Lower leg skin (tissue), 4 donors: ENCODE measurements at regions not wholly inside any gene's neighbourhood (a gene's known extent, or its start where the extent isn't known, plus 50 kb on each side); places are given as distances from the start of the nearest gene placed in this dataset.

Experiments
- DNase-seq, 2 donors: peaks; one replicate each; pipeline ENCODE4 v3.0.0-alpha.2; 2019; ENCODE audit warnings: low spot score in 2 of 2
- H3K4me3 ChIP-seq: fragments of 200-600 bp; sonication (generic); 2 replicates; pipeline ENCODE4 v1.5.1; 2017; ENCODE audit warnings: mild to moderate bottlenecking, low read depth; ENCODE audit not compliant: poor library complexity, severe bottlenecking
- POLR2A ChIP-seq, 2 donors: fragments of 450-650 bp; IDR thresholded peaks; one replicate each; pipeline ENCODE4 v1.6.1; 2016 to 2017; ENCODE audit warnings: antibody characterized with exemption in 2 of 2, mild to moderate bottlenecking in 1 of 2, moderate library complexity in 1 of 2
- WGBS, 2 donors: methylation state at CpG; one replicate each; pipeline ENCODE4 v1.1.5; 2018; 5-methylcytosine and 5-hydroxymethylcytosine counted together
- intact Hi-C: fragments of 100-400 bp; cut with DNase I; formaldehyde crosslinking; loops from one replicate; pipeline ENCODE4 v1.15.0; 2023; ENCODE audit warnings: low total_unique reads
- TF ChIP-seq, protein P1 (sequence below), 3 donors: fragments of 450-650 bp; IDR thresholded peaks; one replicate each; pipeline ENCODE4 v1.5.1; 2016; ENCODE audit warnings: antibody characterized with exemption in 3 of 3, mild to moderate bottlenecking in 3 of 3, moderate library complexity in 2 of 3

DNA sequence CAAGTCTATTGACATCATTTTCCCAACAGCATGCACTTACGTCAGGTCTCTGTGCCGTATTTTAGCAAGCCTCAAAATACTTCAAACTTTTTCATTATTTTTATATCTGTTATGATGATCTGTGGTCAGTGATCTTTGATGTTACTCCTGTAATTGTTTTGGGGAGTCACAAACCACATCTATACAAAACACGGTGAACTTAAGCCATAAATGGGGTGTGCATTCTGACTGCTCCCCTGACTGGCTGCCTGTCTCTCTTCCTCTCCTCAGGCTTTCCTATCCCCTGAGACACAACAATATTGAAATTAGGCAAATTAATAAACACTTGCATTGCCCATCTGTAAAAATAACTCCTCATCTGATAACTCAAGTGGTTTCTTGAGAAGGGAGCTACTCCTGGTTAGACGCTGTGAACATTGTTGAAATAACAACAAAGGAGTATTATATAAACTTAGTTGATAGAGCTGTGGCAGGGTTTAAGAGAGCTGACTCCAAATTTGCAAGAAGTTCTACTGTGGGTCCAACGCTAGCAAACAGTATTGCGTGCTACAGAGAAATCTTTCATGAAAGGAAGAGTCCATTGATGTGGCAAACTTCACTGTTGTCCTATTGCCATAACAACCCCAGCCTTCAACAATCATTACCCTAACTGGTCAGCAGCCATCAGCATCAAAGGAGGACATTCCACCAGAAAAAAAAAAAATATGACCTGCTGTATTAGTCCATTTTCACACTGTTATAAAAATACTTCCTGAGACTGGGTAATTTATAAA lies 105.8 kb upstream of the DSCAM start:
- intact Hi-C loops = no loop called here
- no peak for TF ChIP-seq POLR2A (IDR thresholded peaks at IDR 0.05)
- TF ChIP-seq, protein P1, sequence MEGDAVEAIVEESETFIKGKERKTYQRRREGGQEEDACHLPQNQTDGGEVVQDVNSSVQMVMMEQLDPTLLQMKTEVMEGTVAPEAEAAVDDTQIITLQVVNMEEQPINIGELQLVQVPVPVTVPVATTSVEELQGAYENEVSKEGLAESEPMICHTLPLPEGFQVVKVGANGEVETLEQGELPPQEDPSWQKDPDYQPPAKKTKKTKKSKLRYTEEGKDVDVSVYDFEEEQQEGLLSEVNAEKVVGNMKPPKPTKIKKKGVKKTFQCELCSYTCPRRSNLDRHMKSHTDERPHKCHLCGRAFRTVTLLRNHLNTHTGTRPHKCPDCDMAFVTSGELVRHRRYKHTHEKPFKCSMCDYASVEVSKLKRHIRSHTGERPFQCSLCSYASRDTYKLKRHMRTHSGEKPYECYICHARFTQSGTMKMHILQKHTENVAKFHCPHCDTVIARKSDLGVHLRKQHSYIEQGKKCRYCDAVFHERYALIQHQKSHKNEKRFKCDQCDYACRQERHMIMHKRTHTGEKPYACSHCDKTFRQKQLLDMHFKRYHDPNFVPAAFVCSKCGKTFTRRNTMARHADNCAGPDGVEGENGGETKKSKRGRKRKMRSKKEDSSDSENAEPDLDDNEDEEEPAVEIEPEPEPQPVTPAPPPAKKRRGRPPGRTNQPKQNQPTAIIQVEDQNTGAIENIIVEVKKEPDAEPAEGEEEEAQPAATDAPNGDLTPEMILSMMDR (IDR thresholded peaks at IDR 0.05) = no peak
- WGBS, 2 donors = 85 to 86% methylated on average over 6 of the region's 6 CpGs
- H3K4me3 ChIP-seq = no peak overlapping the region
- DNase-seq = no peak

DNA sequence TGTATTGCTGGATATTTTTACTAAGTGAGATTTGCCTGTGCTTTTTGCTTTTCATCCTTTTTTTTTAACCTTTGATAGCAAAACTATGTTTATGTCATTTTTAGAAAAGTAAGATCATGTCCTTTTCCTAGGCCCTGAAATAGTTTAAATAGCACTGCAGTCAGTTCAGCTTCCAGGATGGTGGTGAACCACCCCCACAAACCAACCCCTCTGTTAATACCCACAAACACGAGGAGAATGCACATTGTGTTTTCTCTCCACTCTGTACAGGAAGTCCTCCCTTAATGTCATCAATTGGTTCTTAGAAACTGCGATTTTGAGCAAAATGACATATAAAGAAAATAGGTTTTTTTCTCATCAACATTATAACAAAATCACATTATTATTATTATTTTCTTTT lies 117.7 kb upstream of the DSCAM start:
- no peak for DNase-seq
- 44% methylated on average over 2 of the region's 2 CpGs for WGBS, 2 donors
- no peak overlapping the region for H3K4me3 ChIP-seq
- intact Hi-C loops = no loop called here
- TF ChIP-seq, protein P1 (IDR thresholded peaks at IDR 0.05) = no peak
- no peak for TF ChIP-seq POLR2A (IDR thresholded peaks at IDR 0.05)

DNA sequence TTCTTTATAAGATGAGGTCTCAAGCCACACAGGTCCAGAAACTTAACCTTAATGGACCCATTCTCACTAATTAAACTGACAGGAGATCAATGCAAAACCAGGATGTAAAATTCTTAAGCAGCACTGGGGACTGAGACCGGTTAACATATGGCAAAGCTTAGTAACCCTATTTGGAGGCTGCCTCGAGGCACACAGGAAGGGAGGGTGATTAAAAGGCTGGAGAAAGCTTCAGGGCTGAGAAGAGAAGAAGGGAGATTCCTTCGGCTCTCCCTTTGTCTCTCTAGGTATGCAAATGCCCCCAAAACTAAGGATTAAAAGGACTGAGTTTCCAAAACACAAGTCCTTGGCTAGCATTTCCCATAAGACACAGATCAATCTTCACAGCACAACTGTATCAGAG lies 120.8 kb upstream of the DSCAM start:
- no peak for TF ChIP-seq POLR2A (IDR thresholded peaks at IDR 0.05)
- TF ChIP-seq, protein P1 (IDR thresholded peaks at IDR 0.05) = no peak
- no peak for DNase-seq
- no peak overlapping the region for H3K4me3 ChIP-seq
- 23 to 26% methylated on average over 3 of the region's 3 CpGs for WGBS, 2 donors
- intact Hi-C loops = no loop called here

DNA sequence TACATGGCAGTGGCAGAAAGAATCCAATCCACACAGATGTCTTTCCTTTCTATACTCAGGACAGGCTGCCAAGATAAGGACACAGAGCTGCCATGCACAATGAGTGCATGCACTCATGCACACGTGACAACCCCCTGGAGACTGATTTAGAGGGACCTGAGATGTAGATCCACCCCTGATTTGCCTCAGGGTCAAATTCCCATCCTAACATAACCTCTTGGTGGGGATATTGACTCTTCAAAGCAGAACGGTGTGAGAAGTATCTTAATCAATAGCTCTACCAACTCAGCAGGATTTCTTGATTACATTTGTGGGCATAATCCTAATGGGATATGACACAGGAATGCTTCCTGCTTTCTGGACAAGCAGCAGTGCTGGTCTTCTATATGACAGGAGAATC lies 125.2 kb upstream of the DSCAM start:
- 34 to 60% methylated on average over 2 of the region's 2 CpGs for WGBS, 2 donors
- TF ChIP-seq, protein P1 (IDR thresholded peaks at IDR 0.05) = no peak
- TF ChIP-seq POLR2A (IDR thresholded peaks at IDR 0.05) = no peak
- intact Hi-C loops = no loop called here
- no peak overlapping the region for H3K4me3 ChIP-seq
- DNase-seq = no peak

DNA sequence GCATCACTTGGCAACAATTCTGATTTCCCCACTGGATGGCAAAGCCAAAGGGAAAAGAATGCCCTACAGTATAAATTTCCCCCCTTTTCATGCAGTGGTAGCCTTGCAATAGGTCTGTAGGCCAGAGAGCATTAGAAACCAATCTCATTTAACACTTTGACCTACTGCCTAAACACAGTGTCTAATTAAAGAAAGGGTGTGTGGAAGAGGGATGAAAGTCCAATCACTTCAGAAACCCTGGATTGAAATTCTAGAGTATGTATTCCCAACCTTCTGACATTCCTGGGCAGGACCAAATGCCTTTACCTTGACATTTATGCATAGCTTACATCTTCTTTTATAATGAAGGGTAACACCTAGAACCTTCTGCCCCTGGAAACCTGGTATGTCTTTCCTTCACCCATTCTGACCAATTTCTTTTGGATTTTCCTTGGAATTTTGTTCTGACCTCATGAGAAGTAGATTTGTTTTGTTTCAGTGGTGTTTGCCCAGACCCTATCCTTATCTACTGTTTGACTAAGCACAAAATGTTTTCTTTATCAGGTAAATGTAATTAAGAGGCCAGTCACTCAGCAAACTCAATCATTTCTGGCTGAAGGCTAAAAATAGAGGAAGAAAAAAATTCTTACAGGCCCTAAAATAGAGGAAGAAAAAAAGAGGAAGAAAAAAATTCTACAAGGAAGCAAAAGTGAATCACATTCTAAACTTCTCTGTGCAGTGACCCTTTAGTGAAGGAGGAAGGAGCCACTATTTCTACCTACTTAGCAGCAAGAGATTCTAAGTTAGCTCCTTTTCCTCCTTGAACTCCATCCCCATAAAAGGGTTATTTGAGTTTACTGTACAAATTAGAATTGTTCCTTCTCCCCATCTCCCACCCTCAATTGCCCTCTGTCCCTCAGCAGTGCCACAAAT lies 129.5 kb upstream of the DSCAM start:
- intact Hi-C loops = no loop called here
- TF ChIP-seq, protein P1 (IDR thresholded peaks at IDR 0.05) = no peak
- TF ChIP-seq POLR2A (IDR thresholded peaks at IDR 0.05) = no peak
- DNase-seq = no peak
- H3K4me3 ChIP-seq = no peak overlapping the region
